Stimulated activated CD4-positive, alpha-beta T cell treated with anti-CD3 and anti-CD28 coated beads, Interleukin-15, amount 100 ng/mL, for 1 hour (primary cell): ENCODE measurements at regions not wholly inside any gene's neighbourhood (a gene's known extent, or its start where the extent isn't known, plus 50 kb on each side); places are given as distances from the start of the nearest gene placed in this dataset.
"Not testable (repeated sequence)": the region's sequence is repeated elsewhere in the genome, so short reads cannot be mapped to it uniquely, and the experiment has no call there.

Experiments used
- DNase-seq, 2 donors: peaks; one replicate each; pipeline ENCODE4 v3.0.0-alpha.2; 2020; ENCODE audit warnings: low read depth in 1 of 2, low spot score in 1 of 2

- not testable (repeated sequence) for DNase-seq
Measured at GRCh38 chr1:196366-196765, 255.1 kb downstream of the OR4F29 start.

GRCh38 chr1:191296-192049 is 260.0 kb downstream of the OR4F29 start:
- DNase-seq = not testable (repeated sequence)

GRCh38 chr1:190678-191077 is 260.8 kb downstream of the OR4F29 start:
- DNase-seq = not testable (repeated sequence)

- not testable (repeated sequence) for DNase-seq
Measured at GRCh38 chr1:189915-190314, 261.6 kb downstream of the OR4F29 start.

GRCh38 chr1:189270-189669 is 262.2 kb downstream of the OR4F29 start:
- not testable (repeated sequence) for DNase-seq

- DNase-seq = not testable (repeated sequence)
Measured at GRCh38 chr1:187298-187697, 264.2 kb downstream of the OR4F29 start.

GRCh38 chr1:186691-187131 is 264.8 kb downstream of the OR4F29 start:
- DNase-seq = not testable (repeated sequence)

GRCh38 chr1:186223-186622 is 265.3 kb downstream of the OR4F29 start:
- not testable (repeated sequence) for DNase-seq

- DNase-seq = not testable (repeated sequence)
Measured at GRCh38 chr1:185526-185925, 266.0 kb downstream of the OR4F29 start.

GRCh38 chr1:184336-184686 is 267.2 kb downstream of the OR4F29 start:
- DNase-seq = not testable (repeated sequence)

- DNase-seq = not testable (repeated sequence)
Measured at GRCh38 chr1:183620-184335, 267.7 kb downstream of the OR4F29 start.

GRCh38 chr1:183081-183480 is 268.4 kb downstream of the OR4F29 start:
- not testable (repeated sequence) for DNase-seq

GRCh38 chr1:182631-183030 is 268.8 kb downstream of the OR4F29 start:
- not testable (repeated sequence) for DNase-seq

GRCh38 chr1:181247-182216 is 269.9 kb downstream of the OR4F29 start:
- peak; percentile 22 to 32 for DNase-seq

GRCh38 chr1:180749-181205 is 270.7 kb downstream of the OR4F29 start:
- DNase-seq = not testable (repeated sequence)

- not testable (repeated sequence) for DNase-seq
Measured at GRCh38 chr1:138842-139241, 312.6 kb downstream of the OR4F29 start.

- DNase-seq = not testable (repeated sequence)
Measured at GRCh38 chr1:137664-138063, 313.8 kb downstream of the OR4F29 start.

GRCh38 chr1:136344-136932 is 315.0 kb downstream of the OR4F29 start:
- DNase-seq = not testable (repeated sequence)

GRCh38 chr1:134936-135335 is 316.5 kb downstream of the OR4F29 start:
- not testable (repeated sequence) for DNase-seq

- not testable (repeated sequence) for DNase-seq
Measured at GRCh38 chr1:118440-118839, 333.0 kb downstream of the OR4F29 start.

GRCh38 chr1:115534-115933 is 335.9 kb downstream of the OR4F29 start:
- DNase-seq = not testable (repeated sequence)
